Neural cell (in vitro differentiated cells): ENCODE measurements at regions not wholly inside any gene's neighbourhood (a gene's known extent, or its start where the extent isn't known, plus 50 kb on each side); places are given as distances from the start of the nearest gene placed in this dataset.
"Not testable (repeated sequence)": the region's sequence is repeated elsewhere in the genome, so short reads cannot be mapped to it uniquely, and the experiment has no call there.

Experiments used
- EP300 ChIP-seq: fragments of 450-650 bp; conservative IDR thresholded peaks from 2 replicates; pipeline ENCODE4 v1.6.1; 2014; ENCODE audit warnings: antibody characterized with exemption, mild to moderate bottlenecking, moderate library complexity; ENCODE audit not compliant: poor library complexity, severe bottlenecking
- POLR2AphosphoS5 ChIP-seq: IDR thresholded peaks from 2 replicates; pipeline ENCODE4 v1.6.1; 2012
- RAD21 ChIP-seq: fragments of 450-650 bp; conservative IDR thresholded peaks from 2 replicates; pipeline ENCODE4 v1.6.1; 2014; ENCODE audit warnings: antibody characterized with exemption, mild to moderate bottlenecking, moderate library complexity
- TF ChIP-seq, protein P1 (sequence below): fragments of 450-650 bp; IDR thresholded peaks from 2 replicates; pipeline ENCODE4 v1.5.1; 2014; ENCODE audit warnings: antibody characterized with exemption, mild to moderate bottlenecking, moderate library complexity; ENCODE audit not compliant: poor library complexity, severe bottlenecking

DNA sequence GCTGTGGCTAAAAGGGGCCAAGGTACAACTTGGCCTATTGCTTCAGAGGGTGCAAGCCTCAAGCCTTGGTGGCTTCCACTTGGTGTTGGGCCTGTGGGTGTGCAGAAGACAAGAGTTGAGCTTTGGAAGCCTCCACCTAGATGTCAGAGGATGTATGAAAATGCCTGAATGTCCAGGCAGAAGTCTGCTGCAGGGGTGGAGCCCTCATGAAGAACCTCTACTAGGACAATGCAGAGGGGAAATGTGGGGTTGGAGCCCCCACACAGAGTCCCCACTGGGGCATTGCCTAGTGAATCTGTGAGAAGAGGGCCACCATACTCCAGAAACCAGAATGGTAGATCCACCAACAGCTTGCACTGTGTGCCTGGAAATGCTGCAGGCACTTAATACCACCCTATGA, 332.1 kb upstream of the SASH1 start:
- TF ChIP-seq, protein P1, sequence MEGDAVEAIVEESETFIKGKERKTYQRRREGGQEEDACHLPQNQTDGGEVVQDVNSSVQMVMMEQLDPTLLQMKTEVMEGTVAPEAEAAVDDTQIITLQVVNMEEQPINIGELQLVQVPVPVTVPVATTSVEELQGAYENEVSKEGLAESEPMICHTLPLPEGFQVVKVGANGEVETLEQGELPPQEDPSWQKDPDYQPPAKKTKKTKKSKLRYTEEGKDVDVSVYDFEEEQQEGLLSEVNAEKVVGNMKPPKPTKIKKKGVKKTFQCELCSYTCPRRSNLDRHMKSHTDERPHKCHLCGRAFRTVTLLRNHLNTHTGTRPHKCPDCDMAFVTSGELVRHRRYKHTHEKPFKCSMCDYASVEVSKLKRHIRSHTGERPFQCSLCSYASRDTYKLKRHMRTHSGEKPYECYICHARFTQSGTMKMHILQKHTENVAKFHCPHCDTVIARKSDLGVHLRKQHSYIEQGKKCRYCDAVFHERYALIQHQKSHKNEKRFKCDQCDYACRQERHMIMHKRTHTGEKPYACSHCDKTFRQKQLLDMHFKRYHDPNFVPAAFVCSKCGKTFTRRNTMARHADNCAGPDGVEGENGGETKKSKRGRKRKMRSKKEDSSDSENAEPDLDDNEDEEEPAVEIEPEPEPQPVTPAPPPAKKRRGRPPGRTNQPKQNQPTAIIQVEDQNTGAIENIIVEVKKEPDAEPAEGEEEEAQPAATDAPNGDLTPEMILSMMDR, result not testable (repeated sequence)
- TF ChIP-seq POLR2AphosphoS5, RAD21, EP300: not testable (repeated sequence)
